ENCODE measurements at regions not wholly inside any gene's neighbourhood (a gene's known extent, or its start where the extent isn't known, plus 50 kb on each side); places are given as distances from the start of the nearest gene placed in this dataset.

GRCh38 chr7:85669225-85669624, 482.4 kb upstream of the SEMA3D start:
- no peak for DNase-seq (ENCODE audit: low spot score)
- TF ChIP-seq CTCF (IDR thresholded peaks at IDR 0.05; ENCODE audit: extremely low read depth, missing control alignments) = no peak

- TF ChIP-seq CTCF (IDR thresholded peaks at IDR 0.05; ENCODE audit: extremely low read depth, missing control alignments) = no peak
- no peak for DNase-seq (ENCODE audit: low spot score)
Measured at GRCh38 chr7:85664341-85664740, 477.5 kb upstream of the SEMA3D start.

- no peak for DNase-seq (ENCODE audit: low spot score)
- TF ChIP-seq CTCF (IDR thresholded peaks at IDR 0.05; ENCODE audit: extremely low read depth, missing control alignments) = no peak
Measured at GRCh38 chr7:85659364-85659763, 472.5 kb upstream of the SEMA3D start.

GRCh38 chr7:85655252-85655651, 468.4 kb upstream of the SEMA3D start:
- no peak for TF ChIP-seq CTCF (IDR thresholded peaks at IDR 0.05; ENCODE audit: extremely low read depth, missing control alignments)
- DNase-seq (ENCODE audit: low spot score) = no peak

GRCh38 chr7:85644272-85644671, 457.4 kb upstream of the SEMA3D start:
- no peak for DNase-seq (ENCODE audit: low spot score)
- no peak for TF ChIP-seq CTCF (IDR thresholded peaks at IDR 0.05; ENCODE audit: extremely low read depth, missing control alignments)

- no peak for TF ChIP-seq CTCF (IDR thresholded peaks at IDR 0.05; ENCODE audit: extremely low read depth, missing control alignments)
- DNase-seq (ENCODE audit: low spot score) = no peak
Measured at GRCh38 chr7:85641331-85641730, 454.5 kb upstream of the SEMA3D start.

GRCh38 chr7:85638394-85638793, 451.5 kb upstream of the SEMA3D start:
- TF ChIP-seq CTCF (IDR thresholded peaks at IDR 0.05; ENCODE audit: extremely low read depth, missing control alignments) = no peak
- DNase-seq (ENCODE audit: low spot score) = no peak
